ENCODE measurements at regions not wholly inside any gene's neighbourhood (a gene's known extent, or its start where the extent isn't known, plus 50 kb on each side); places are given as distances from the start of the nearest gene placed in this dataset.
"Not testable (repeated sequence)": the region's sequence is repeated elsewhere in the genome, so short reads cannot be mapped to it uniquely, and the experiment has no call there.

- Histone ChIP-seq H3K27me3 (ENCODE audit: control insufficient read depth in 1 of 2, insufficient read depth in 2 of 2, low read length in 1 of 2) (no peaks in the 10 kb centered on the region), H3K4me1 (ENCODE audit: control insufficient read depth in 1 of 2, insufficient read depth in 2 of 2, low read length in 2 of 2) (no peaks in the 10 kb centered on the region), H3K4me3 (ENCODE audit: low read length in 2 of 2) (no peak overlapping the region), H3K36me3 (ENCODE audit: control insufficient read depth in 1 of 2, insufficient read depth in 2 of 2, low read length in 1 of 2) (no peaks in the 10 kb centered on the region), H3K27ac (ENCODE audit: low read depth in 1 of 2, low read length in 2 of 2) (no peak overlapping the region), H3K9me3 (ENCODE audit: control insufficient read depth, low read length) (no peaks in the 10 kb centered on the region)
- WGBS, 2 donors = 54 to 56% methylated on average over 5 of the region's 5 CpGs
- ATAC-seq (ENCODE audit: low FRiP score) (no peak), DNase-seq (no peak)
- intact Hi-C loops (cut with DNase I) = no loop called here
These were observed 569.7 kb downstream of the RIT2 start for GRCh38 chr18:42545825-42546224.

GRCh38 chr18:42548493-42548892, 567.0 kb downstream of the RIT2 start:
- Histone ChIP-seq H3K4me3 (ENCODE audit: low read length in 2 of 2) (no peak overlapping the region), H3K4me1 (ENCODE audit: control insufficient read depth in 1 of 2, insufficient read depth in 2 of 2, low read length in 2 of 2) (no peaks in the 10 kb centered on the region), H3K27ac (ENCODE audit: low read depth in 1 of 2, low read length in 2 of 2) (no peak overlapping the region), H3K27me3 (ENCODE audit: control insufficient read depth in 1 of 2, insufficient read depth in 2 of 2, low read length in 1 of 2) (no peaks in the 10 kb centered on the region), H3K36me3 (ENCODE audit: control insufficient read depth in 1 of 2, insufficient read depth in 2 of 2, low read length in 1 of 2) (no peaks in the 10 kb centered on the region), H3K9me3 (ENCODE audit: control insufficient read depth, low read length) (no peaks in the 10 kb centered on the region)
- ATAC-seq (ENCODE audit: low FRiP score) = no peak
- peak in 1 of 2 donors; percentile 42 for DNase-seq
- intact Hi-C loops (cut with DNase I) = no loop called here
- 72 to 78% methylated on average over 1 of the region's 1 CpG for WGBS, 2 donors

GRCh38 chr18:42549596-42549995, 565.9 kb downstream of the RIT2 start:
- H3K27ac ChIP-seq (ENCODE audit: low read depth in 1 of 2, low read length in 2 of 2) = no peak overlapping the region
- intact Hi-C loops (cut with DNase I) = no loop called here
- H3K36me3 ChIP-seq (ENCODE audit: control insufficient read depth in 1 of 2, insufficient read depth in 2 of 2, low read length in 1 of 2) = no peaks in the 10 kb centered on the region
- H3K4me1 ChIP-seq (ENCODE audit: control insufficient read depth in 1 of 2, insufficient read depth in 2 of 2, low read length in 2 of 2) = no peaks in the 10 kb centered on the region
- no peaks in the 10 kb centered on the region for H3K27me3 ChIP-seq (ENCODE audit: control insufficient read depth in 1 of 2, insufficient read depth in 2 of 2, low read length in 1 of 2)
- no peak for DNase-seq
- H3K9me3 ChIP-seq (ENCODE audit: control insufficient read depth, low read length) = no peaks in the 10 kb centered on the region
- no peak overlapping the region for H3K4me3 ChIP-seq (ENCODE audit: low read length in 2 of 2)
- WGBS, 2 donors = 94 to 96% methylated on average over 3 of the region's 3 CpGs
- ATAC-seq (ENCODE audit: low FRiP score) = no peak

- H3K36me3 ChIP-seq (ENCODE audit: control insufficient read depth in 1 of 2, insufficient read depth in 2 of 2, low read length in 1 of 2); H3K27me3 ChIP-seq (ENCODE audit: control insufficient read depth in 1 of 2, insufficient read depth in 2 of 2, low read length in 1 of 2); H3K9me3 ChIP-seq (ENCODE audit: control insufficient read depth, low read length); ATAC-seq (ENCODE audit: low FRiP score); DNase-seq; H3K4me3 ChIP-seq (ENCODE audit: low read length in 2 of 2); H3K27ac ChIP-seq (ENCODE audit: low read depth in 1 of 2, low read length in 2 of 2); intact Hi-C loops (cut with DNase I); H3K4me1 ChIP-seq (ENCODE audit: control insufficient read depth in 1 of 2, insufficient read depth in 2 of 2, low read length in 2 of 2): not testable (repeated sequence)
- WGBS, 2 donors = 80 to 89% methylated on average over 4 of the region's 4 CpGs
These were observed 562.9 kb downstream of the RIT2 start for GRCh38 chr18:42552559-42552958.

GRCh38 chr18:42559069-42559690, 556.3 kb downstream of the RIT2 start:
- H3K9me3 ChIP-seq (ENCODE audit: control insufficient read depth, low read length) = no peaks in the 10 kb centered on the region
- intact Hi-C loops (cut with DNase I) = no loop called here
- ATAC-seq (ENCODE audit: low FRiP score) = no peak

GRCh38 chr18:42561521-42561920, 554.0 kb downstream of the RIT2 start:
- intact Hi-C loops (cut with DNase I) = no loop called here
- 75 to 76% methylated on average over 1 of the region's 1 CpG for WGBS, 2 donors
- no peak overlapping the region for H3K4me3 ChIP-seq (ENCODE audit: low read length in 2 of 2)

More at GRCh38 chr18:42559069-42559690, 556.3 kb downstream of the RIT2 start:
- WGBS, 2 donors = 41% methylated on average over 2 of the region's 2 CpGs
- no peaks in the 10 kb centered on the region for H3K27me3 ChIP-seq (ENCODE audit: control insufficient read depth in 1 of 2, insufficient read depth in 2 of 2, low read length in 1 of 2)
- no peak overlapping the region for H3K4me3 ChIP-seq (ENCODE audit: low read length in 2 of 2)
- no peak overlapping the region for H3K27ac ChIP-seq (ENCODE audit: low read depth in 1 of 2, low read length in 2 of 2)
- no peak for DNase-seq
- no peaks in the 10 kb centered on the region for H3K4me1 ChIP-seq (ENCODE audit: control insufficient read depth in 1 of 2, insufficient read depth in 2 of 2, low read length in 2 of 2)
- H3K36me3 ChIP-seq (ENCODE audit: control insufficient read depth in 1 of 2, insufficient read depth in 2 of 2, low read length in 1 of 2) = no peaks in the 10 kb centered on the region

GRCh38 chr18:42563995-42564394, 551.5 kb downstream of the RIT2 start:
- no peak for ATAC-seq (ENCODE audit: low FRiP score)
- intact Hi-C loops (cut with DNase I) = no loop called here
- DNase-seq = no peak
- Histone ChIP-seq H3K9me3 (ENCODE audit: control insufficient read depth, low read length) (no peaks in the 10 kb centered on the region), H3K27ac (ENCODE audit: low read depth in 1 of 2, low read length in 2 of 2) (no peak overlapping the region), H3K36me3 (ENCODE audit: control insufficient read depth in 1 of 2, insufficient read depth in 2 of 2, low read length in 1 of 2) (no peaks in the 10 kb centered on the region), H3K4me1 (ENCODE audit: control insufficient read depth in 1 of 2, insufficient read depth in 2 of 2, low read length in 2 of 2) (no peaks in the 10 kb centered on the region), H3K27me3 (ENCODE audit: control insufficient read depth in 1 of 2, insufficient read depth in 2 of 2, low read length in 1 of 2) (no peaks in the 10 kb centered on the region), H3K4me3 (ENCODE audit: low read length in 2 of 2) (no peak overlapping the region)
- WGBS, 2 donors = 84 to 87% methylated on average over 3 of the region's 3 CpGs

More at GRCh38 chr18:42561521-42561920, 554.0 kb downstream of the RIT2 start:
- no peaks in the 10 kb centered on the region for H3K36me3 ChIP-seq (ENCODE audit: control insufficient read depth in 1 of 2, insufficient read depth in 2 of 2, low read length in 1 of 2)
- no peaks in the 10 kb centered on the region for H3K4me1 ChIP-seq (ENCODE audit: control insufficient read depth in 1 of 2, insufficient read depth in 2 of 2, low read length in 2 of 2)
- H3K27me3 ChIP-seq (ENCODE audit: control insufficient read depth in 1 of 2, insufficient read depth in 2 of 2, low read length in 1 of 2) = no peaks in the 10 kb centered on the region
- ATAC-seq (ENCODE audit: low FRiP score) (no peak), DNase-seq (no peak)
- H3K9me3 ChIP-seq (ENCODE audit: control insufficient read depth, low read length) = no peaks in the 10 kb centered on the region
- no peak overlapping the region for H3K27ac ChIP-seq (ENCODE audit: low read depth in 1 of 2, low read length in 2 of 2)

GRCh38 chr18:42564761-42565160, 550.7 kb downstream of the RIT2 start:
- 85 to 89% methylated on average over 1 of the region's 1 CpG for WGBS, 2 donors
- Histone ChIP-seq H3K9me3 (ENCODE audit: control insufficient read depth, low read length) (no peaks in the 10 kb centered on the region), H3K27me3 (ENCODE audit: control insufficient read depth in 1 of 2, insufficient read depth in 2 of 2, low read length in 1 of 2) (no peaks in the 10 kb centered on the region)

GRCh38 chr18:42568773-42569172, 546.7 kb downstream of the RIT2 start:
- H3K4me1 ChIP-seq (ENCODE audit: control insufficient read depth in 1 of 2, insufficient read depth in 2 of 2, low read length in 2 of 2) = no peaks in the 10 kb centered on the region
- H3K4me3 ChIP-seq (ENCODE audit: low read length in 2 of 2) = no peak overlapping the region
- H3K9me3 ChIP-seq (ENCODE audit: control insufficient read depth, low read length) = no peaks in the 10 kb centered on the region
- DNase-seq = no peak
- intact Hi-C loops (cut with DNase I) = no loop called here
- no peaks in the 10 kb centered on the region for H3K36me3 ChIP-seq (ENCODE audit: control insufficient read depth in 1 of 2, insufficient read depth in 2 of 2, low read length in 1 of 2)
- WGBS, 2 donors = 96 to 98% methylated on average over 2 of the region's 2 CpGs
- H3K27me3 ChIP-seq (ENCODE audit: control insufficient read depth in 1 of 2, insufficient read depth in 2 of 2, low read length in 1 of 2) = no peaks in the 10 kb centered on the region
- ATAC-seq (ENCODE audit: low FRiP score) = no peak
- H3K27ac ChIP-seq (ENCODE audit: low read depth in 1 of 2, low read length in 2 of 2) = no peak overlapping the region

More at GRCh38 chr18:42564761-42565160, 550.7 kb downstream of the RIT2 start:
- Histone ChIP-seq H3K27ac (ENCODE audit: low read depth in 1 of 2, low read length in 2 of 2) (no peak overlapping the region), H3K4me1 (ENCODE audit: control insufficient read depth in 1 of 2, insufficient read depth in 2 of 2, low read length in 2 of 2) (no peaks in the 10 kb centered on the region), H3K4me3 (ENCODE audit: low read length in 2 of 2) (no peak overlapping the region), H3K36me3 (ENCODE audit: control insufficient read depth in 1 of 2, insufficient read depth in 2 of 2, low read length in 1 of 2) (no peaks in the 10 kb centered on the region)
- no peak for DNase-seq
- no peak for ATAC-seq (ENCODE audit: low FRiP score)
- intact Hi-C loops (cut with DNase I) = no loop called here

All from aorta (tissue), 5 donors.